ENCODE measurements at regions not wholly inside any gene's neighbourhood (a gene's known extent, or its start where the extent isn't known, plus 50 kb on each side); places are given as distances from the start of the nearest gene placed in this dataset.

GRCh38 chr3:170752571-170753155 lies 117.3 kb downstream of the RPL22L1 start:
- DNase-seq (ENCODE audit: low spot score) = no peak

- DNase-seq (ENCODE audit: low spot score) = no peak
Measured at GRCh38 chr3:170751899-170752293, 118.1 kb downstream of the RPL22L1 start.

- no peak for DNase-seq (ENCODE audit: low spot score)
Measured at GRCh38 chr3:170751083-170751898, 118.7 kb downstream of the RPL22L1 start.

GRCh38 chr3:170750478-170750830 lies 119.5 kb downstream of the RPL22L1 start:
- DNase-seq (ENCODE audit: low spot score) = no peak

GRCh38 chr3:170749765-170750477 lies 120.1 kb downstream of the RPL22L1 start:
- DNase-seq (ENCODE audit: low spot score) = no peak

GRCh38 chr3:170749185-170749584 lies 120.8 kb downstream of the RPL22L1 start:
- no peak for DNase-seq (ENCODE audit: low spot score)

GRCh38 chr3:170746175-170746942 lies 123.6 kb downstream of the RPL22L1 start:
- DNase-seq (ENCODE audit: low spot score) = no peak

GRCh38 chr3:170745211-170745718 lies 124.7 kb downstream of the RPL22L1 start:
- DNase-seq (ENCODE audit: low spot score) = no peak

- DNase-seq (ENCODE audit: low spot score) = no peak
Measured at GRCh38 chr3:170741756-170742529, 128.1 kb downstream of the RPL22L1 start.

GRCh38 chr3:170740726-170741591 lies 129.0 kb downstream of the RPL22L1 start:
- DNase-seq (ENCODE audit: low spot score) = no peak

- DNase-seq (ENCODE audit: low spot score) = no peak
Measured at GRCh38 chr3:170740285-170740684, 129.7 kb downstream of the RPL22L1 start.

GRCh38 chr3:170739410-170739809 lies 130.6 kb downstream of the RPL22L1 start:
- no peak for DNase-seq (ENCODE audit: low spot score)

- no peak for DNase-seq (ENCODE audit: low spot score)
Measured at GRCh38 chr3:170738766-170739165, 131.2 kb downstream of the RPL22L1 start.

GRCh38 chr3:170737498-170738162 lies 132.4 kb downstream of the RPL22L1 start:
- DNase-seq (ENCODE audit: low spot score) = no peak

GRCh38 chr3:170735821-170736220 lies 134.2 kb downstream of the RPL22L1 start:
- no peak for DNase-seq (ENCODE audit: low spot score)

GRCh38 chr3:170734735-170735065 lies 135.3 kb downstream of the RPL22L1 start:
- DNase-seq (ENCODE audit: low spot score) = no peak

- DNase-seq (ENCODE audit: low spot score) = no peak
Measured at GRCh38 chr3:170734043-170734734, 135.8 kb downstream of the RPL22L1 start.

GRCh38 chr3:170732660-170733245 lies 137.2 kb downstream of the RPL22L1 start:
- no peak for DNase-seq (ENCODE audit: low spot score)

GRCh38 chr3:170731281-170731680 lies 138.7 kb downstream of the RPL22L1 start:
- no peak for DNase-seq (ENCODE audit: low spot score)
